Ovary (tissue), 3 donors: ENCODE measurements at regions not wholly inside any gene's neighbourhood (a gene's known extent, or its start where the extent isn't known, plus 50 kb on each side); places are given as distances from the start of the nearest gene placed in this dataset.

Source experiments
- CTCF ChIP-seq, 3 donors: fragments of 450-650 bp in 2 of 3; fragments of 200-600 bp in 1 of 3; IDR thresholded peaks; one replicate each; pipeline versions ENCODE4 v1.5.1 to v1.8.0; 2016 to 2022; ENCODE audit warnings: antibody characterized with exemption in 3 of 3, mild to moderate bottlenecking in 1 of 3
- EP300 ChIP-seq: sonication (generic); formaldehyde crosslinking; IDR thresholded peaks from one replicate; pipeline ENCODE4 v1.6.1; 2017; ENCODE audit warnings: antibody characterized with exemption
- POLR2A ChIP-seq: fragments of 450-650 bp; IDR thresholded peaks from one replicate; pipeline ENCODE4 v1.6.1; 2017; ENCODE audit warnings: antibody characterized with exemption, mild to moderate bottlenecking, moderate library complexity
- donor health status: DM: no; HTN: no; CAD: no.

GRCh38 chr2:8581601-8582041 lies 100.2 kb upstream of the ID2 start:
- TF ChIP-seq CTCF (IDR thresholded peaks at IDR 0.05) (no peak), POLR2A (no peak), EP300 (no peak)
